Gastrocnemius medialis (tissue), 4 donors: ENCODE measurements at regions not wholly inside any gene's neighbourhood (a gene's known extent, or its start where the extent isn't known, plus 50 kb on each side); places are given as distances from the start of the nearest gene placed in this dataset.

Source experiments
- ATAC-seq, 2 donors: fragments of 150-250 bp; one replicate each; pipeline ENCODE4 v1.9.1; 2016
- DNase-seq, 2 donors: peaks; one replicate each; pipeline ENCODE4 v3.0.0-alpha.2; 2019
- H3K27ac ChIP-seq, 4 donors: fragments of 200-600 bp; sonication (generic); 1 replicate in 1 of 4; 2 replicates in 3 of 4; pipeline ENCODE4 v1.5.1; 2016 to 2018; ENCODE audit warnings: mild to moderate bottlenecking in 2 of 4, moderate library complexity in 1 of 4
- H3K27me3 ChIP-seq, 3 donors: fragments of 200-600 bp; sonication (generic) in 2 of 3; 1 replicate in 1 of 3; 2 replicates in 2 of 3; pipeline versions ENCODE4 v1.5.1 to v1.6.0; 2016 to 2019; ENCODE audit warnings: mild to moderate bottlenecking in 1 of 3, moderate library complexity in 1 of 3
- H3K36me3 ChIP-seq, 2 donors: fragments of 200-600 bp; sonication (generic) in 1 of 2; one replicate each; pipeline ENCODE4 v1.5.1; 2017 to 2018
- H3K4me1 ChIP-seq, 2 donors: fragments of 200-600 bp; sonication (generic) in 1 of 2; one replicate each; pipeline ENCODE4 v1.5.1; 2016 to 2017; ENCODE audit warnings: mild to moderate bottlenecking in 2 of 2
- H3K4me3 ChIP-seq, 4 donors: fragments of 200-600 bp; sonication (generic) in 3 of 4; 1 replicate in 1 of 4; 2 replicates in 3 of 4; pipeline ENCODE4 v1.5.1; 2016 to 2019; ENCODE audit warnings: mild to moderate bottlenecking in 2 of 4
- H3K9me3 ChIP-seq, 3 donors: fragments of 200-600 bp; sonication (generic) in 2 of 3; 1 replicate in 1 of 3; 2 replicates in 2 of 3; pipeline ENCODE4 v1.5.1; 2016 to 2019
- CTCF ChIP-seq, 5 experiments: fragments of 450-650 bp in 3 of 5; fragments of 200-600 bp in 2 of 5; sonication (generic) in 2 of 5; IDR thresholded peaks in 4 of 5; conservative IDR thresholded peaks in 1 of 5; 1 replicate in 4 of 5; 2 replicates in 1 of 5; pipeline ENCODE4 v1.5.1; 2016 to 2019; ENCODE audit warnings: antibody characterized with exemption in 5 of 5, mild to moderate bottlenecking in 3 of 5, moderate library complexity in 3 of 5
- POLR2A ChIP-seq, 2 donors: fragments of 450-650 bp; IDR thresholded peaks; one replicate each; pipeline ENCODE4 v1.6.1; 2017; ENCODE audit warnings: antibody characterized with exemption in 2 of 2, mild to moderate bottlenecking in 2 of 2, moderate library complexity in 2 of 2
- in situ Hi-C, 4 donors: fragments of 200-750 bp; cut with MboI; loops; one replicate each; pipeline versions ENCODE4 v1.15.0 to v1.8.0; 2017; ENCODE audit warnings: low sequenced_read_pairs in 4 of 4
- intact Hi-C: fragments of 100-400 bp; cut with DNase I; formaldehyde crosslinking; loops from one replicate; pipeline ENCODE4 v1.15.1; 2023; ENCODE audit warnings: low total_unique reads

- TF ChIP-seq CTCF (IDR thresholded peaks at IDR 0.05 in 4 of 5, conservative IDR thresholded peaks at IDR 0.05 in 1 of 5) (no peak), POLR2A (IDR thresholded peaks at IDR 0.05) (no peak)
- intact Hi-C loops: no loop called here
- ATAC-seq (no peak), DNase-seq (no peak)
- no peaks in the 10 kb centered on the region for H3K9me3 ChIP-seq
- in situ Hi-C loops: no loop called here
- H3K4me3 ChIP-seq: no peak overlapping the region
- no peaks in the 10 kb centered on the region for H3K4me1 ChIP-seq
- H3K27me3 ChIP-seq: no peaks in the 10 kb centered on the region
- no peak overlapping the region for H3K27ac ChIP-seq
- H3K36me3 ChIP-seq: no peaks in the 10 kb centered on the region
These were observed 66.8 kb upstream of the NCK2 start for GRCh38 chr2:105677901-105678300.

DNA sequence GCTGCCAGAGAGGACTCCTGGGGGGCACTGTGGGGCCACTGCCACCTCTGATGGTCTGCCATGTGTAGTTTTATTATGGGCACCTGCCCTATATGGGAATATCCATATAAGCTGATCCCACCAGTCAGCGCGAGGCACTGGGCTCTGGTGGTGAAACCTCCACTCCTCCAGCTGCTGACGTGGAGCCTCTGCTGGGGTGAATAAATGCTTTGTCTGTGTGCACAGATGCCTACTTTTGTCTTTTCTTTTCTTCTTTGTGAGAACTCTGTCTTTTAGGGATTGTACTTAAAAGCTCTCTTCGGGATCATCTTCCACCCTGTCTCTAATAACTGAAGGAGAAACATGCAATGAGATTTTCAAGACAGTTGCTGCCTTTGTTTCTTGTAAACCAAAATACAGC, 68.9 kb upstream of the NCK2 start:
- Histone ChIP-seq H3K4me3 (no peak overlapping the region), H3K27ac (no peak overlapping the region), H3K9me3 (no peaks in the 10 kb centered on the region), H3K36me3 (no peaks in the 10 kb centered on the region), H3K4me1 (no peaks in the 10 kb centered on the region), H3K27me3 (no peaks in the 10 kb centered on the region)
- ATAC-seq (no peak), DNase-seq (no peak)
- in situ Hi-C loops: no loop called here
- TF ChIP-seq CTCF (IDR thresholded peaks at IDR 0.05 in 4 of 5, conservative IDR thresholded peaks at IDR 0.05 in 1 of 5) (no peak), POLR2A (IDR thresholded peaks at IDR 0.05) (no peak)
- intact Hi-C loops: no loop called here

DNA sequence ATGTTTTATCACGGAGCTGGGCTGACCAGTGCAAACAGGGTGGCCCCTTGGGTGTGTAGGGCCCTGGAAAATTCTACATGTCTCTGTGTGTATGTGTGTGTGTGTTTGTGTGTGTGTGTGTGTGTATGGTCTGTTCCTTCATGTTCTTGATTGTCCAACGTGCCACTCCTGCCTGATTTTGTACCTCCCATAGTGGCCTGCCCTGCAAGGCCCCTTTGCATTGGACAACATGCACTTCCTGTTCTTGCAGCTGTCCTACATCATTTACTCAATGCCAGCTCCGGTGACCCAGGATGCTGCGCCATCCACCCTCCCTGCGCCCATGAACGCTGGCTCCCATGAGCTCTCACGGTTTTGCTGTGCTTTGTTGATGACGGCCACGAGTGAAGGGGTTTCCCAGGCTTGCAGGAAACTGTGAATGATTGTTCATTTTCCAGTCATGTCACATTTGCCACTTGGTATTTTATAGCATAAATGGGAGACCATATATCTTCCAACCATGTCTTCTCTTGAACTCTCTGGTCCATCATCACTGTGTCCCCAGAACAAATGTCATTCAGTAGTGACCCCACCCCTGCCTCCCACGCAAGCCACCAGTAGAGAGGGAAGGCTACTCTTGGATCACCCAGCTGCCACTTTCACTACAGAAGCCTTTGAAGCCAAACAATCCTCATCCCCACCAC, 69.7 kb upstream of the NCK2 start:
- no peak for TF ChIP-seq POLR2A (IDR thresholded peaks at IDR 0.05)
- no peak for TF ChIP-seq CTCF (IDR thresholded peaks at IDR 0.05 in 4 of 5, conservative IDR thresholded peaks at IDR 0.05 in 1 of 5)
- no peaks in the 10 kb centered on the region for H3K27me3 ChIP-seq
- intact Hi-C loops (no loop called here), in situ Hi-C loops (no loop called here)
- no peaks in the 10 kb centered on the region for H3K36me3 ChIP-seq
- DNase-seq: no peak
- H3K9me3 ChIP-seq: no peaks in the 10 kb centered on the region
- no peak overlapping the region for H3K4me3 ChIP-seq
- H3K4me1 ChIP-seq: no peaks in the 10 kb centered on the region
- no peak for ATAC-seq
- no peak overlapping the region for H3K27ac ChIP-seq

GRCh38 chr2:105674401-105674800, 70.3 kb upstream of the NCK2 start:
- in situ Hi-C loops: no loop called here
- Histone ChIP-seq H3K36me3 (no peaks in the 10 kb centered on the region), H3K4me3 (no peak overlapping the region), H3K27me3 (no peaks in the 10 kb centered on the region), H3K27ac (no peak overlapping the region), H3K4me1 (no peaks in the 10 kb centered on the region), H3K9me3 (no peaks in the 10 kb centered on the region)
- TF ChIP-seq POLR2A (IDR thresholded peaks at IDR 0.05) (no peak), CTCF (IDR thresholded peaks at IDR 0.05 in 4 of 5, conservative IDR thresholded peaks at IDR 0.05 in 1 of 5) (no peak)
- intact Hi-C loops: no loop called here
- ATAC-seq (no peak), DNase-seq (no peak)

- Histone ChIP-seq H3K27me3 (no peaks in the 10 kb centered on the region), H3K9me3 (no peaks in the 10 kb centered on the region), H3K36me3 (no peaks in the 10 kb centered on the region), H3K27ac (no peak overlapping the region), H3K4me3 (no peak overlapping the region), H3K4me1 (no peaks in the 10 kb centered on the region)
- DNase-seq: no peak
- in situ Hi-C loops: no loop called here
- intact Hi-C loops: no loop called here
- no peak for TF ChIP-seq CTCF (IDR thresholded peaks at IDR 0.05 in 4 of 5, conservative IDR thresholded peaks at IDR 0.05 in 1 of 5)
- no peak for TF ChIP-seq POLR2A (IDR thresholded peaks at IDR 0.05)
- no peak for ATAC-seq
These were observed 73.6 kb upstream of the NCK2 start for GRCh38 chr2:105671156-105671555.
